Activated naive CD8-positive, alpha-beta T cell treated with anti-CD3 and anti-CD28 coated beads, Interleukin-2, amount 10 ng/mL, durations not matched to agents 7 days and 5 days (primary cell): ENCODE measurements at regions not wholly inside any gene's neighbourhood (a gene's known extent, or its start where the extent isn't known, plus 50 kb on each side); places are given as distances from the start of the nearest gene placed in this dataset.
"Not testable (repeated sequence)": the region's sequence is repeated elsewhere in the genome, so short reads cannot be mapped to it uniquely, and the experiment has no call there.

Experiments
- ATAC-seq: fragments of 150-1000 bp; cut with Tn5 transposase; one replicate; pipeline ENCODE4 v1.10.0; 2021; ENCODE audit warnings: low read depth, moderate library complexity
- POLR2A ChIA-PET: fragments of 350-600 bp; sonication (Branson Sonifier 250); formaldehyde crosslinking; loops from one replicate; lab custom pipeline; 2021; ENCODE audit warnings: antibody characterized with exemption; lab: Charles Lee
- DNase-seq: peaks from one replicate; pipeline ENCODE4 v3.0.0; 2021
- H3K27ac Mint-ChIP-seq: one replicate; pipeline ENCODE4 v1.8.0; 2022; ENCODE audit warnings: mild to moderate bottlenecking, mixed read lengths
- H3K27me3 Mint-ChIP-seq: one replicate; pipeline ENCODE4 v1.8.0; 2022; ENCODE audit warnings: mild to moderate bottlenecking, moderate library complexity, mixed read lengths
- H3K36me3 Mint-ChIP-seq: one replicate; pipeline ENCODE4 v1.8.0; 2021; ENCODE audit warnings: mild to moderate bottlenecking, mixed read lengths
- H3K4me1 Mint-ChIP-seq: one replicate; pipeline ENCODE4 v1.8.0; 2021; ENCODE audit warnings: mixed read lengths
- H3K4me3 Mint-ChIP-seq: one replicate; pipeline ENCODE4 v1.8.0; 2022; ENCODE audit warnings: mild to moderate bottlenecking, moderate library complexity, mixed read lengths
- H3K9me3 Mint-ChIP-seq: one replicate; pipeline ENCODE4 v1.8.0; 2021; ENCODE audit warnings: mixed read lengths

DNA sequence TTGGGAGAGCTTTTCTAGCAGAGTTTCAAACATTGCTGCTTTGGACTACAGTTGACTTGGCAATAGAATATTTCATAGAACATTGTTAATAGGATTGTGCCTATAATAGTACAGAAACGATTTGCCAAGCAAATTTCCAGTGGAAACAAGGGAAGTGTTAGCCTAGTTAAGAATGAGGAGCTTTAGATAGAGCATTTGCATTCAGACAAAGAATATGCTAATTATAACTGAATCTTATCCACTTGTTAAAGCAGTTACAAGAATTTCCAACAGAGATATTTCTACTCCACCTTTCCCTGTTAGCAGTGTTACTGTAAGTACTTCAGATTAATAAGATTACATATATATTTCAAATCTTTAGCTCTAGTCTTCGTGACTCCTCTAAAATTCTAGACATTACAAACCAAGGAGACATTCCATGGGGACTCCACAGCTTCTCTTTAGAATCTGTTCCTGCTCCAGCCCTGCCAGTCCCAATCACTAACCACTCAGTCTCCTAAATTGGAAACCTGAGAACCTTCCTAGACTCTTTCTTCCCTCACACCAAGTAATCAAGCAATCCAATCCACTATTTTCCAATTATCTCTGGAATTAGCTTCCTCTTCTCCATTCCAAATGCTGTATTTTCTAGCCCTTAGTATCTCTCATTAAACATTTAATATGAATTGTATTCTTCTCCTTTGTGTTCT, 141.8 kb upstream of the PBX1 start:
- H3K27ac Mint-ChIP-seq, result no peak overlapping the region
- ATAC-seq, result no peak
- no peaks in the 10 kb centered on the region for H3K27me3 Mint-ChIP-seq
- no peaks in the 10 kb centered on the region for H3K9me3 Mint-ChIP-seq
- DNase-seq, result no peak
- no peaks in the 10 kb centered on the region for H3K36me3 Mint-ChIP-seq
- no peaks in the 10 kb centered on the region for H3K4me1 Mint-ChIP-seq
- POLR2A ChIA-PET, result no interaction called here
- H3K4me3 Mint-ChIP-seq, result no peak overlapping the region

DNA sequence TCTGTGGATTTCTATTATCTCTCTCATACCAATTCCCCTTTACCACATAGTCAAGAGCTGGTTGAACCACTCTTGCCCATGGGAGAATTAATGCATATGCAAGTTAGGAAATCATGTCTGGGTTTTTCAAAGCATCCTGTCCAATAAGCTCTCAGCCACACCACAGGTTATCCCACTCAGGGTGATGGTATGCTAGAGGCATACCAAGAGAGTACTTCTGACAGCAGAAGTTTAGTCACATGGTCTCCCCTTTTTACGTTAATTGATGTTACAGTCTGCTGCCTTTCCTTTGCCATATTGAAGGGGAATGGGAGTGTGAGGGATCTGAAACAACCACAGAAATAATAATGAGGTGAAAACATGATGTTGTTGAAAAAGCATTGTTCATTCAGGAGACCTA, 135.8 kb upstream of the PBX1 start:
- Mint-ChIP-seq H3K9me3 (no peaks in the 10 kb centered on the region), H3K4me3 (no peak overlapping the region), H3K4me1 (no peaks in the 10 kb centered on the region), H3K27ac (no peak overlapping the region), H3K36me3 (no peaks in the 10 kb centered on the region), H3K27me3 (no peaks in the 10 kb centered on the region)
- ATAC-seq (no peak), DNase-seq (no peak)
- POLR2A ChIA-PET, result no interaction called here

DNA sequence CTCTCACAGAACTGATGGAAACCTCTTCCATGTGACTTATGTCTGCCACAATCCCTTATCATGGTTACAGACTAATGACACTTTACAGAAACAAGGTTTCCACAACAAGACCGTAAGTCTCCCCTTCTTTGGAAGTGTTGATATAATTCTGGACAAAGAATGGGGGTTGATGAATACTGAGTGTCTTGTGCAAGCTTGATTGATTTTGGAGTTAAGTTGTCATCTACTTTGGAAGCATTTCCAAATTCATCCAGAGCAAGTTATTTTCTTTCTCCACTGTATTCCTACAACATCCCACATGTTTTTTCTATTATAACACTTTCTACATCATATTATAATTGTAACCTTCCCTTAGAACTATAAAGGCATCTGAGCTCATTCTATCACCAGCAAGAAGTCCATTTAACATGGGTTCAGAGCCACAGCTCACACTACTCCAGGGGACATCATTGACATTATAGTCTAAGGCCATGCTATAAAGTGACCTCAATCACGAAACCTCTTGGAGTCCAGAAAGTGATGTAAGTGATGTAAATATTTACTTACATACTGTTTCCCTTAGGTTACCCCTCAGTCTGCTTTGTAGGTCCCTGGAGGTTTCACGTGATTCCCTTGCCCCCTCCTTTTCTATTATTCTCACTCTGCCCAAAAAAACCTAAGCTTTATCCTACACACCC, 125.7 kb upstream of the PBX1 start:
- Mint-ChIP-seq H3K4me1 (no peaks in the 10 kb centered on the region), H3K4me3 (no peak overlapping the region), H3K27me3 (no peaks in the 10 kb centered on the region), H3K9me3 (peaks cover 2% of the 10 kb centered on the region), H3K36me3 (no peaks in the 10 kb centered on the region), H3K27ac (no peak overlapping the region)
- no peak for DNase-seq
- POLR2A ChIA-PET, result interaction anchor here (0.6 kb wide), 1 partner anchor 17 kb away, joined by 3 read pairs; no protein-coding TSS in a partner anchor
- no peak for ATAC-seq

DNA sequence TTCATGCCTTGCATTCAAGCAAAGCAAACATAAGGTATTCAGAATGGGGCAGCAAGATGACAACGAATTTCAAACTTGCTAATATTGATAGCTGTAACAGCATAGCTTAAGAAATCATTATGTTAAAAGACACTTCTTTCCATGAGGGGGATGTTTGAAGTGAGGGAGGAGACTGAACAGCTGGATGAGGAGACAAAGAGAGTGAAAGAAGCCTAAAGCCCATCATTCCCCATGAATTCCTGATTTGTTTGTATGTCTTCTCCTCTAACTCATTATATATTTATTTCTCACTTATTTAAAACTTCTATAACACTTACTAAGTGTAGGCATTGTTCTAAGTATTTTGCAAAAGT, 125.2 kb upstream of the PBX1 start:
- Mint-ChIP-seq H3K9me3 (peaks cover 2% of the 10 kb centered on the region), H3K27me3 (no peaks in the 10 kb centered on the region), H3K4me3 (no peak overlapping the region), H3K4me1 (no peaks in the 10 kb centered on the region), H3K27ac (no peak overlapping the region), H3K36me3 (no peaks in the 10 kb centered on the region)
- DNase-seq, result no peak
- no peak for ATAC-seq
- POLR2A ChIA-PET, result interaction anchor here (0.6 kb wide), 1 partner anchor 16 kb away, joined by 3 read pairs; no protein-coding TSS in a partner anchor

DNA sequence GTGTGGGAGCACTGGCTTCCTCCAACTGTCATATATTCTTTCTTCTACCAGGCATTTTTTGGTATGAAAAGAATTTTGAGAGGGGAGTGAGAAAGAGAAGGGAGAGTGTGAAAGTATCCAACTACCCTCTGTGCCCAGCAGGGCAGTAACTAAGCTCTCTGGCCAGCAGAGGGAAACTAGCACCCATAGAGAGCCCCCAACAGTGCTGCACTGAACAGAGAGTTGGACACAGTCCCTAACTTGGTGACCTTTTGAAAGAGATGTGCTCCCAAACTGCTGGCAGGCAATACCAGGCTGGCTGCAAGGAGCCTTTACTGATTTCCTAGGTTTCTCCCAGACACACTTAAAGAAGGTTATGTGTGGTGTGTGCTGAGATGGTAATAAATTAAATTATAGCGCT, 118.8 kb upstream of the PBX1 start:
- Mint-ChIP-seq H3K4me3 (no peak overlapping the region), H3K4me1 (no peaks in the 10 kb centered on the region), H3K27ac (no peak overlapping the region), H3K36me3 (no peaks in the 10 kb centered on the region), H3K27me3 (no peaks in the 10 kb centered on the region), H3K9me3 (no peaks in the 10 kb centered on the region)
- ATAC-seq, result no peak
- POLR2A ChIA-PET, result no interaction called here
- DNase-seq, result no peak

DNA sequence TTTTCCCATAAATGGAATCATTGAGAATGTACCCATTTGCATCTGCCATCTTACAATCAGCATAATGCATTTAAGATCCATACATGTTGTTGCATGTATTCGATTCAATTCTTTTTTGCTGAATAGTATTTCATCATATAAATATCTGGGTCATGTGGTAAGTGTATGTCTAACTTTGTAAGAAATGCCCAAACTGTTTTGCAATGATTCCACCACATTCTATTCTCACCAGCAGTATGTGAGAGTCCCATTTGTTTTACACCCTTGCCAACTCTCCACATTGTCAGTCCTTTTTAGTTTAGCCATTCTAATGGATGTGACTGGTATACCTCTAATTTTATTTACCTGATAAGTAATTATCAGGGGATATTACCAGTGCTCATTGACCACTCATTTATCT, 115.8 kb upstream of the PBX1 start:
- no peaks in the 10 kb centered on the region for H3K4me1 Mint-ChIP-seq
- H3K27ac Mint-ChIP-seq, result no peak overlapping the region
- POLR2A ChIA-PET, result no interaction called here
- H3K36me3 Mint-ChIP-seq, result no peaks in the 10 kb centered on the region
- ATAC-seq, result no peak
- H3K9me3 Mint-ChIP-seq, result peaks cover 1% of the 10 kb centered on the region
- no peak for DNase-seq
- H3K27me3 Mint-ChIP-seq, result no peaks in the 10 kb centered on the region
- no peak overlapping the region for H3K4me3 Mint-ChIP-seq

DNA sequence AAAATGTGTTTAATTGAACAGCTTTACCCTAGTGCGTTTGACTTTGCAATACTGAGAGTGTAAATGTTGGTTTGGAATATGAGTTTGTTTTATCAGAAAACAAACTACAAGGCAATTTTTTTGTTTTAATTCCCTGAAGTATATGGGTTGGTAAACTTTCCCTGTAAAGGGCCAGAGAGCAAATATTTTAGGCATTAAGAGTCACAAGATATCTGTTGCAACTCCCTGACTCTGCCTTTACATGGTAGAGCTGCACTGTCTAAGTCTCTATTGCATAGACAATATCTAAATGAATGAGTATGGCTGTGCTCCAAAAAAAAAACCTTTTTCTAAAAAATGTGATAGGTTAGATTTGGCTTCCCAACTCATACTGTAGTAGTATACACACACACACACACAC, 115.1 kb upstream of the PBX1 start:
- no peaks in the 10 kb centered on the region for H3K4me1 Mint-ChIP-seq
- ATAC-seq (no peak), DNase-seq (no peak)
- POLR2A ChIA-PET, result no interaction called here
- no peak overlapping the region for H3K27ac Mint-ChIP-seq
- no peak overlapping the region for H3K4me3 Mint-ChIP-seq
- peaks cover 1% of the 10 kb centered on the region for H3K9me3 Mint-ChIP-seq
- H3K27me3 Mint-ChIP-seq, result no peaks in the 10 kb centered on the region
- H3K36me3 Mint-ChIP-seq, result no peaks in the 10 kb centered on the region

DNA sequence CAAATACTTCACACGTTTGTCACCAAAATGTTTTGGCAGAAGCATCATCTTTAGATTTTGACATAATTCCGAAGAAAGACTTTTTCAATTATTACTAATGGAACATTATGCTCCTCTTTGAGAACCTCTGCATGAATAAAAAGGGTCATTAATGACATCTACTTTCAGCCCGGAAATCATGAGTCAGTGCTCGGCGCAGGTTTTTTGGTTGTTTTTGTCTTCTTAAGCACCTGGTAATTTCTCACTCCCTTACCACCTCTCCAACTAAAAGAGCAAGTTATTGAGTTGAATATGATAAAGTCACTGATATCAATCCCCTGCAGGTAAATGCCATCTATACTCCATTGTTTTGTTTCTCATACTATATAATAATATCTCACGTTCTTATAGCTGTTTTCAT, 113.0 kb upstream of the PBX1 start:
- H3K9me3 Mint-ChIP-seq, result peaks cover 1% of the 10 kb centered on the region
- no peak overlapping the region for H3K4me3 Mint-ChIP-seq
- no peak for DNase-seq
- H3K4me1 Mint-ChIP-seq, result no peaks in the 10 kb centered on the region
- ATAC-seq, result no peak
- no peaks in the 10 kb centered on the region for H3K27me3 Mint-ChIP-seq
- no peak overlapping the region for H3K27ac Mint-ChIP-seq
- POLR2A ChIA-PET, result no interaction called here
- no peaks in the 10 kb centered on the region for H3K36me3 Mint-ChIP-seq

DNA sequence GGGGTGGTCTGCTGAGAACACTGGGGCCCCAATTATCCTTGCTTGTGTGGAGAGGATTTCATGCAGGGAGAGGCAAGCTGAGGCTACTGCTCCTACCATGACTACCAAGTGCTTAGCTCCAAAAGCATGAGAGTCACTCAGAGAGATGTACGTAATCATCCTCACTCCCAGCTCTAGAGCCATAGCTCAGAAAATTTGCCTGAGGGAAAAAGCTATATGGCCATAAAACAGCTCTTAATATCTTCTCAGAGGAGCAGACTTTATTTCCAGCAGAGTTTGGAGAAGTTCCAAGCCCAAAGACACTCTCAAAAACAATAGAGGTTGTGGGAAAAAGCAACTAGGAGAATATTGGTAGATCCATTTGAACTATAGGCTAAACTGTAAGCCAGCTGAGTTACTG, 106.4 kb upstream of the PBX1 start:
- Mint-ChIP-seq H3K9me3 (peaks cover 5% of the 10 kb centered on the region), H3K4me1 (no peaks in the 10 kb centered on the region), H3K4me3 (no peak overlapping the region), H3K27ac (no peak overlapping the region), H3K27me3 (no peaks in the 10 kb centered on the region), H3K36me3 (no peaks in the 10 kb centered on the region)
- no peak for ATAC-seq
- POLR2A ChIA-PET, result no interaction called here
- no peak for DNase-seq

DNA sequence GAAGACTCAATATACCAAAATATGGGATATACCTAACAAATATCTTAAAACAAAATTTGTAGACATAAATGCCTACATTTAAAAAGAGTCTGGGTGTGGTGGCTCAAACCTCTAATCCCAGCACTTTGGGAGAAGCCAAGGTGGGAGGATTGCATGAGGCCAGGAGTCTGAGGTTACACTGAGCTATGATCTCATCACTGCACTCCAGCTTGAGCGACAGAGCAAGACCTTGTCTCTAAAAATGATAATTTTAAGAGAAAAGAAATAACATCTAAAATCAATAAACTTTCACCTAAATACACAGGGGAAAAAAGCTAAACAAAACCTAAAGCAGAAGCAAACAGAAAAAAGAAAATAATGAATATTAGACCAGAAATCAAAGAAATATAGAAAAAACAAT, 102.7 kb upstream of the PBX1 start:
- no peak for DNase-seq
- H3K27me3 Mint-ChIP-seq, result no peaks in the 10 kb centered on the region
- POLR2A ChIA-PET, result no interaction called here
- no peak overlapping the region for H3K4me3 Mint-ChIP-seq
- no peak for ATAC-seq
- no peaks in the 10 kb centered on the region for H3K4me1 Mint-ChIP-seq
- no peak overlapping the region for H3K27ac Mint-ChIP-seq
- no peaks in the 10 kb centered on the region for H3K36me3 Mint-ChIP-seq
- peaks cover 9% of the 10 kb centered on the region for H3K9me3 Mint-ChIP-seq

DNA sequence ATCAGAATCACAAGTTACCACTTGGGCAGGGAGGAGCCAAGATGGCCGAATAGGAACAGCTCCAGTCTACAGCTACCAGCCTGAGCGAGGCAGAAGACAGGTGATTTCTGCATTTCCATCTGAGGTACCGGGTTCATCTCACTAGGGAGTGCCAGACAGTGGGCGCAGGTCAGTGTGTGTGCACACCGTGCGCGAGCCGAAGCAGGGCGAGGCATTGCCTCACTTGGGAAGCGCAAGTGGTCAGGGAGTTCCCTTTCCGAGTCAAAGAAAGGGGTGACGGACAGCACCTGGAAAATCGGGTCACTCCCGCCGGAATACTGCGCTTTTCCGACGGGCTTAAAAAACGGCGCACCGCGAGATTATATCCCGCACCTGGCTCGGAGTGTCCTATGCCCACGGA, 99.8 kb upstream of the PBX1 start:
- POLR2A ChIA-PET, H3K4me3 Mint-ChIP-seq, ATAC-seq, H3K36me3 Mint-ChIP-seq, H3K9me3 Mint-ChIP-seq, H3K27ac Mint-ChIP-seq, H3K27me3 Mint-ChIP-seq, H3K4me1 Mint-ChIP-seq, DNase-seq: not testable (repeated sequence)

DNA sequence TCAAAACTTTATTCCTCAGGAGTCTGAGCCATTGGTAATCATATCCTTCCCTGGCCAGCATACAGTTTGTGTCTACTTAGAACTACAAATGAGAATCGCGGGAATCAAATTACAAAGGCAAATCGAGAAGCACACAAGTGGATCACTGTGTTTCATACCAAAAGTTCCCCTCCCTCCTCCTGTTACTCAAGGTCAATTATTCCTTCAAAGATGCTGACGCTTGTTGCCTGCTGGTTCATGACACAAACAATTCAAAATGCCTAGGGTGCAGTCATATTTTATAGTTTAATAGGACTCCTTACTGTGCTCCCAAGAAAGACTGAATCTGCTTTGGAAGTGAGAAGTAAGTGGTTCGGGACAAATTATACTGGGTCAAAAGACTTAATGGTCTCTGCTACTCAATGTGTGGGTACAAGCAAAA, 93.0 kb upstream of the PBX1 start:
- POLR2A ChIA-PET, result no interaction called here
- H3K27me3 Mint-ChIP-seq, result no peaks in the 10 kb centered on the region
- H3K9me3 Mint-ChIP-seq, result peaks cover 4% of the 10 kb centered on the region

DNA sequence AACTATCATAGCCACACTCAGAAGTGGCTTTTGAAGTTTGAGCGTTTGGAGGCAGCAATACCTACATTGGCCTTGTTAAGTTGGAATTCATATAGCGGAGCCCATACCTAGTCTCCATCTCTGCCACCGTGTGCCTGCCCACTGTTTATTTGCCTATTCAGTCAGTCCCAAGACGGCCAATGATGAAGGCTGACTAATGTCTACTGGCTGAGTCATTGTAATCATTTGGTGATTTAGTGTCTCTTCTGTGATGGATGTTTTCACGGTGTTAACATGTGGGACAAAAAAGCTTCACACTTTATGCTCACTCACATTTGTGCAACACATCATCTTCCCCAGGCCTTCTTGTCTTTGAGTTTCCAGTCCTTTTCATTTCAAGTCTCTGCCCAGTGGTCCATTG, 92.6 kb upstream of the PBX1 start:
- Mint-ChIP-seq H3K4me3 (no peak overlapping the region), H3K27me3 (no peaks in the 10 kb centered on the region), H3K36me3 (no peaks in the 10 kb centered on the region), H3K4me1 (no peaks in the 10 kb centered on the region), H3K27ac (no peak overlapping the region), H3K9me3 (peaks cover 4% of the 10 kb centered on the region)
- DNase-seq (no peak), ATAC-seq (no peak)
- POLR2A ChIA-PET, result no interaction called here

More for the DNA sequence above, 93.0 kb upstream of the PBX1 start:
- no peaks in the 10 kb centered on the region for H3K4me1 Mint-ChIP-seq
- no peaks in the 10 kb centered on the region for H3K36me3 Mint-ChIP-seq
- no peak for ATAC-seq
- no peak overlapping the region for H3K27ac Mint-ChIP-seq
- H3K4me3 Mint-ChIP-seq, result no peak overlapping the region
- DNase-seq, result no peak

DNA sequence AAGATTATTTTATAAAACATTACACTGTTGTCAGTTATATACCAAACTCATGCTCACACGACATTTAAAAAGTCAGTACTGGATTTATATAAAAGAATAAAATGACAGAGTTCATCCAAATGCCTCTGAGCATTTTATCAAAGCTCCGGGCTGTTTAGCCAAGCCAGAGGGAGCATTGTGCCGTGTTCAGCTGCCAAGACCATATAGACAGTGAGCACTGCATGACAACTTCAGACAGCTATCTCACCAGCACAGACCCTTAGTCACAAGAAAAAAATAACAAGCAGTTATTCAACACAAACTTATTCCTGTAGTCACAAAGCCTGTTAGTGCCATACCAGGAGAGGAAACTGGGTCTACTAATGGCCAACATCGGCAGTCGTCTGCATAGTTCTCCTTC, 88.0 kb upstream of the PBX1 start:
- ATAC-seq, result no peak
- Mint-ChIP-seq H3K36me3 (no peaks in the 10 kb centered on the region), H3K27me3 (no peaks in the 10 kb centered on the region), H3K9me3 (peaks cover 9% of the 10 kb centered on the region), H3K4me1 (no peaks in the 10 kb centered on the region), H3K27ac (no peak overlapping the region), H3K4me3 (no peak overlapping the region)
- DNase-seq, result no peak
- POLR2A ChIA-PET, result no interaction called here
